ENCODE measurements at regions not wholly inside any gene's neighbourhood (a gene's known extent, or its start where the extent isn't known, plus 50 kb on each side); places are given as distances from the start of the nearest gene placed in this dataset.
"Not testable (repeated sequence)": the region's sequence is repeated elsewhere in the genome, so short reads cannot be mapped to it uniquely, and the experiment has no call there.

DNA sequence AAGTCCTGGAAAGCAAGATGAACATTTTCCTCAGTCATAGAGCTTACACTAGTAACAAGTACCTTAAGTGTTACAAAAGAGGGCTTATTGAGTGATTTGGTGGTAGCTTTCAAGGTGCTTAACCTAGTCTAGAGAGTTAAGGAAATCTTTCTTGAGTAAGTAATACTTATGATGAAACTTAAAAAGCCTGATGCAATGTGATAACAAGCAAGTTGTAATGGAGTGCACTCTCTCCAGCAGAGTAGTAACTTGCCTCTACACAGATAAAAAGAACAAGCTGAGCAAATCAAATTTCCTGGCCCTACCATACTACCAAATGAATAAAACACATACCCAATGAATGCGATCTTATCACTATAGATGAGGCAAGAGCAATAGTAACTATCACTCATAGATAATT, 639.9 kb upstream of the FBXO33 start:
- DNase-seq, result no peak

- no peak for DNase-seq
Observed at GRCh38 chr14:40058901-40059897, 627.0 kb upstream of the FBXO33 start.

- DNase-seq, result no peak
Observed at GRCh38 chr14:40053416-40053815, 621.2 kb upstream of the FBXO33 start.

DNA sequence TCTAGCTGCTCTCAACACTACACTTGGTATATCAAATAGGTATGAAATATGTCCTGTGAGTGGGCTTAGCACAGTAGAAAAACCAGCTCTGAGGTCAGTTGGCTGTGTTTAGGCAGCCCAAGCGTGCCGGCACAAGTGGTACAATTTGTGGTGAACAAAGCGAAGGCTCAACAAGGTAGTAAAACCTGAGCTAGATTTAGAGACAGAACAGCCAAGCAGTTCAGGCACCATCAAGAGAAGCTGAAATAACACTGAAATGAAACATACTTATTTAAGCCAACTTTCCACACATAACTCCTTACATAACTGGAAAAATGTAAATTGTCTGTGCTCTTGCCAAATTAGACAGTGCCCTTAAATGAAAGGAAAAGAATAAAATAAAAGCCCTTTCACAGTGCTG, 596.8 kb upstream of the FBXO33 start:
- DNase-seq, result no peak

DNA sequence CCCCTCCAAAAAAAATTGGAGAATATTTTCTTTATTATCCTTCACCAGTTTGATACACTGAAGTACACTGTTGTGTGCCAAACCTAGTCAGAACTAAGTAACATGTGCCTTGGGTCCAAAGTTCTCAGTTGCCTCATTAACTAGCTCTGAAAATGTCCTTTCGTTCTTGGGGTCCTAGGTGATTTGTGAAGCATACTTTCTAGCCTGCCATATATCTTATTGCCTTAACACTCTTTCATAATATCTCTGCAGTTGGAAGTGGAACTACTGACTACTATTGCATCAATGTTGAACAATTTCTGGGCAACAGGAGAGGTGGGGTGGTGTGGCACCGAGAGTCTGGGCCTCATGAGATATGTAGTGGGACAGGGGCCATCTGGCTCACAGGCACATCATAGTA, 592.9 kb upstream of the FBXO33 start:
- DNase-seq, result no peak

DNA sequence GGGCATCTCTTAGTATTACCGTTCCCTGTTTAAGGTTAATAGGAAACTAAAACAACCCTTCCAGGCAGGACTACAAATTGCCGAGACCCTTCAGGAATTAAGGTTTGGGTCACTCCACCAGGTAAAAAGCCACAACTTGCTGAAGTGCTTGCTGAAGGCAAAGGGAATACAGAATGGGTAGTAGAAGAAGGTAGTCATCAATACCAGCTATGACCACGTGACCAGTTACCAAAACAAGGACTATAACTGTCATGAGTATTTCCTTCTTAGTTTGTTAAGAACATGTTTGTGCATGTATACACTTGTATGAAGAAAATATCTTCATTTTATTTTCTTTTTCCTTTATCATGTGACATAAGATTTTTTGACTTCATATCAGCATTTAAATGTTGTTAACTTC, 578.7 kb upstream of the FBXO33 start:
- DNase-seq, result no peak

DNA sequence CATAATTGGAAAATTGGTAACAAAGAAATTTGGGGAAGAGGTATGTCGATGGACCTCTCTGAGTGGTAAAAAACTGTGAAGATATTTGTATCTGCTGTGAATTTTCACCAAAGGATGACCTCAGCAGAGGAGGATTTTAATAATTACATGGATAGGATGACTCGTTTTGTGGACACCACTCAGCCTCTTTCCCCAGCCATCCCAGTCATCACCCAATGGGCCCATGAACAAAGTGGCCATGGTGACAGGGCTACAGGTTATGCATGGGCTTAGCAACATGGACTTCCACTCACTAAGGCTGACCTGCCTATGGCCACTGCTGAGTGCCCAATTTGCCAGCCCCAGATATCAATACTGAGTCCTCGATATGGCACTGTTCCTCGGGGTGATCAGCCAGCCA, 577.5 kb upstream of the FBXO33 start:
- DNase-seq, result no peak

DNA sequence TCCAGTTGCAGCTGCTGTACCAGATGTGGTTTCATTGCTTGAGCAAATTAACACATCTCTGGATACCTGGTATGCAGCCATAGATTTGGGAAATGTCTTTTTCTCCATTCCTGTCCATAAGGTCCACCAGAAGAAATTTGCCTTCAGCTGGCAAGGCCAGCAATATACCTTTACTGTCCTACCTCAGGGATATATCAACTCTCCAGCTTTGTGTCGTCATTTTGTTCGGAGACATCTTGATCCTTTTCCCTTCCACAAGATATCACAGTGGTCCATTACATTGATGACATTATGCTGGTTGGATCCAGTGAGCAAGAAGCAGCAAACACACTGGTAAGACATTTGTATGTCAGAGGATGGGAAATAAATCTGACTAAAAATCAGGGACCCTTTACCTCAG, 576.1 kb upstream of the FBXO33 start:
- not testable (repeated sequence) for DNase-seq

- DNase-seq, result no peak
Observed at GRCh38 chr14:40004871-40005500, 572.8 kb upstream of the FBXO33 start.

GRCh38 chr14:40003773-40004172, 571.5 kb upstream of the FBXO33 start:
- DNase-seq, result no peak

DNA sequence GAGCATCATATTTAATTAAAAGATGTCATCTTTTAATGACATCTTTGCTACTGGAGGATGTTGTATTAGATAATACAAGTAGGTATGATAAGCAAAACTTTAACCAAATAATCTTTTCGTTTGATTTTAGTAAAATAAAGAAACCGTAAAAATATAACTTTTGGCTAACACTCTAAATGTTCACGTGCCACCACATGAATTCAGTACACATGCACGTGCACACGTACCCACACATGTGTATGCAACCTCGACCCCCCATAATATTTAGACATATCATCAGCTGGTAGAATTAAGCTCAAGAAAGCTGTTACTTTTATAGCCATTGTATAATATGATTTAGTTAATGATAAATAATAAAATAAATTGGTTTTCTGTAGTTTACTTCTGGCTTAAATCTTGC, 566.6 kb upstream of the FBXO33 start:
- no peak for DNase-seq

- no peak for DNase-seq
Observed at GRCh38 chr14:39998114-39998513, 565.9 kb upstream of the FBXO33 start.

DNA sequence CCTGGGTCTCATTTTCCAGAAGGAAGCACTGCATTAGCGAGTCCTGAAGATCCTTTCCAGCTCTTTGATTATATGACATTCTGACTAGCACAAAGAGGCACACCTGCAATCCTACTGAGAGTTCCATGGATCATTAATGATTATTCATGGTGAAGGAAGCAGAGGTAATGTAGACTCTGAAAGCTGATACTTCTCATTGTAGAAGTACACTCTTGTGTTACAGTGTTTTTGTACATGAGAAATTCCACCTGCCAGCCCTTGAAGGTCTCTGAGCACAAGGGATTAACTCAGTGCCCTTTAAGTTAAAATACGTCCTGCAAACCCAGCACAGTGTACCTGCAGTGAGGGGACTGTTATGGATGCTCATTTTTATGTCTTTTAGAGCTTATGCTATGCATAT, 558.8 kb upstream of the FBXO33 start:
- no peak for DNase-seq

DNA sequence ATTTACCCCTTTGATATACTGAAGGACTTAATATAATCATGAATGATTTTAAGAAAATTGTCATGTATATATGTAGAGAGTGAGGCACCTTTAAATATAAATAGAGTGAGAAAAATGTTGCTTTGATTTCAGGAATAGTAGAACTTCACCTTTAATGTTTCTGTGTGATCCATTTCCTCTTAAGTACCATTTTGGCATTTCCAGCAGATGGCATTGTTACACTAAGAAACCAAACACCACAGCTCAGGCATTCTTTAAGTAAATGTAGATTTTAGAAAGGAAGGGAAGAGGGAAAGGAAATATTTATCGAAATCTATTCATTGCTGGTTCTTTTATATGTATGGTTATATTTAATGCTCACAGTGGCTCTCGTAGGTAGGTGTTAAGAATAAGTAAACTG, 556.7 kb upstream of the FBXO33 start:
- DNase-seq, result peak; percentile 16

DNA sequence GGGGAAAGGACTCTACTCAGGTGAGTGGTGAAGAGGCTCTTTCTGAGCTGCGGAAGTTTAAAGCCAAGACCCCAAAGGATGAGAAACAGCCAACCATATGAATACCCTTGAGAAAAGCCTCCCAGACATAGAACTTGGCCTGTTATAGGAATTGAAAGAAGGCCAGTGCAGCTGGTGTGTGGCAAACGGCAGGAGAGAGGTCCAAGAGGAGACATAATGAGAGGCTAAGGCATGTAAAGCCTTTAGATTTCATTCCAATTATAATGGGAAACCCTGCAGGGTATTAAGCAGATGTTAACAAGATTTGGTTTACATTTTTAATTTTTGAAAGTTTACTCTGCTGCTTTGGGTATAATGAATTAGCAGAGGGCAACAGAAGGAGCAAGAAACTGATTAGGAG, 552.1 kb upstream of the FBXO33 start:
- DNase-seq, result no peak

- DNase-seq, result no peak
Observed at GRCh38 chr14:39977198-39977597, 545.0 kb upstream of the FBXO33 start.

GRCh38 chr14:39974036-39974435, 541.8 kb upstream of the FBXO33 start:
- DNase-seq, result no peak

DNA sequence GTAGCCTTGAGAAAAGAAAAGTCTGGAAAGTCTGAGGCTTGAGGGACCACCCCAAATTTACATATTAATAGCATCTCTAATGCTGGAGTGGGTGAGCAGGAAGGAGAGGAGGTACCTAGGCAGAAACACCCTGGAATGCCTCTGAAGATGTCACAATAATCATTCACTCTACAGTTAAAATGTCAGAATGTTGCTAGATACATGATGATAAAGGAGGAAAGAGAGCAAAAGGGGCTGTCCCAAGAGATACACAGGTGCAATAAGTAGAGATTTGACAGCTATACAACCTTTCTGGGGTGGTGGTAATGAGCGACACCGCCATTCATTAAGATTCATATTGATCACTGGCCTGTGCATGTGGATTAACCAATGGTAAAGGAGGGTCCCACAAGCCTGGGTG, 540.5 kb upstream of the FBXO33 start:
- no peak for DNase-seq

GRCh38 chr14:39967885-39968284, 535.7 kb upstream of the FBXO33 start:
- no peak for DNase-seq

DNA sequence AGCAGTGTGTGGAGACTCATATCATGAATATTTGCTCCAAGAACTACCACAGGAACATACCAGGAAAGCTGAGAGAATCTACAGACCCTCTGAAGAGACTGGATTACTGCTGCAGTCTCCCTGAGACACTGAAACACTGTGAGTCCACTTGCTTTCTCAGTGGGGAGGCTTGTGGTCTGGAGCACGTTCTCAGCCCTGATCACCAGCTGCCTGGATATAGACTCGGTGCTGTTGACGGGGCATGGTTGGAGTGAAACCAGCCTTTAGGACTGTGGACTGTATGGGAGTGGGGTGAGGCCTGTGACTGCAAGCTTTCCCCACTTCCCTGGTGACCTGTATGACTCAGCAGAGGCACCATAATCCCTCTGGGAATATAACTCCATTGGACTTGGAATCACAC, 525.8 kb upstream of the FBXO33 start:
- DNase-seq, result no peak

DNA sequence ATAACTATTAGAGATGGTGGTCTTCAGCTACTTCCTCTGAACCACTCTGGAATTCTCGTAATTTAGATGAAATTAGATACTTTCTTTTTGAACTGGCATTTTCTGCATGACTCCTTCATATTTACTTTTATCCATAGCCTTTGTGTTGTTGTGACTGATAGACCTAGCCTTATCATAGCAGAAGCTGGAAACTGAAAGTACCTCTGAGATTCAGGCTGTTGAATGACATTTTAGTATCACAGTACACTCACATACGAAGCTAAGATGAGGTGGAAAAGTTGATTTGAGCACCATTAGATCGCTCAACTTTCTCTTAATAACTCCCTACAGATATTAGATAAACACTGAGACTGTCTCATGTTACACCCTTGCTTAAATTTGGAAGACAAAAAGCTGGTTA, 525.1 kb upstream of the FBXO33 start:
- no peak for DNase-seq

DNA sequence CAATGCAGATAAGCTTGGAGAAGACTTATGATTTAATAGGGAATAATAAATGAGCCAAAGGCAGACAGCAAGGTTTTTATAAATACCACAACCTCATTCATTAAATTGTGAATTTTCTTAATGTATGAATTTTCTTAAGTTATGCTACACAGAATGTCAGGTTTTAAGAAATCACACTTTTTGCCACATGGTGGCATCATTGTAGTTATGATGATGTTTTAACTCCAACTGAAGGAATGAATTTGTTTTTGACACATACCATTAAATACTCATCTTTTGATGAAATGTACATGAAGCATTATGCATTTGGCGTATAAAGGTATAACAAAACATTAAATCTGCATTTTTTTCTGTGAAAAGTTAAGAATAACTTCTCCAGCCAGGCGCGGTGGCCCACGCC, 524.1 kb upstream of the FBXO33 start:
- DNase-seq, result no peak

DNA sequence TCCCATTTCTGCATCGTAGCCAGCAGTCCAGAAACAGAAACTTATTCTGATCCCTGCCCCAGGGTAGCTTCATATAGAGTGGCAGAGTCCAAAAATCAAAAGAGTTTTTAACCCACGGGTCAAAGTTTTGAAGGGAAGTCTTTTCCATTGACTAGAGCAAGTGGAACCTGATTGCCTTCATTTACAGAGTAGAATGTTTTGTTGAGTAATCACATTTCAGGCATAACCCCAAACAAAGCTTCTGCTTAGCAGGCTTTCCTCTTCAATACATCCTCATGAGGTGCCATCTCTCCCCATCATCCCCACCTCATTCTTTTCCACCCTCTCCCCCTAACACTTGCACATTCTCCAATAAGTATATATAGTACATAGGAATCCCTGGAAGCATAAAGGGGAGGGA, 516.0 kb upstream of the FBXO33 start:
- DNase-seq, result no peak

- DNase-seq, result no peak
Observed at GRCh38 chr14:39946807-39947206, 514.6 kb upstream of the FBXO33 start.

- DNase-seq, result no peak
Observed at GRCh38 chr14:39939023-39939422, 506.8 kb upstream of the FBXO33 start.

Data from hematopoietic multipotent progenitor cell treated with erythropoietin and hydrocortisone succinate and interleukin-3 and kit ligand, for 6 days (in vitro differentiated cells).